B cell (primary cell): ENCODE measurements at regions not wholly inside any gene's neighbourhood (a gene's known extent, or its start where the extent isn't known, plus 50 kb on each side); places are given as distances from the start of the nearest gene placed in this dataset.

Source experiments
- ATAC-seq: fragments of 200-7000 bp; cut with Tn5 transposase; one replicate; pipeline ENCODE4 v1.10.0; 2021; ENCODE audit warnings: low read depth, mild to moderate bottlenecking, moderate number of reproducible peaks, moderate library complexity
- CTCF ChIA-PET: fragments of 350-600 bp; sonication (Branson Sonifier 250); formaldehyde crosslinking; loops from one replicate; lab custom pipeline; 2021; ENCODE audit warnings: antibody characterized with exemption, inconsistent platforms; lab: Charles Lee
- POLR2A ChIA-PET: fragments of 350-600 bp; sonication (Branson Sonifier 250); formaldehyde crosslinking; loops from one replicate; lab custom pipeline; 2021; ENCODE audit warnings: antibody characterized with exemption; lab: Charles Lee
- DNase-seq: peaks from one replicate; pipeline ENCODE4 v3.0.0; 2013
- H2AFZ ChIP-seq: 2 replicates; pipeline ENCODE4 v1.6.1; 2012; ENCODE audit warnings: mild to moderate bottlenecking, low read depth, low read length; ENCODE audit not compliant: insufficient read depth, poor library complexity, severe bottlenecking
- H3K27ac ChIP-seq, 2 donors: 1 replicate in 1 of 2; 2 replicates in 1 of 2; pipeline ENCODE4 v1.5.1; 2012 to 2013; ENCODE audit warnings: low read length in 2 of 2, mild to moderate bottlenecking in 2 of 2, moderate library complexity in 1 of 2
- H3K27me3 ChIP-seq, 4 experiments: fragments of 200-600 bp in 1 of 4; sonication (generic) in 1 of 4; replicated peaks in 1 of 4; 1 replicate in 2 of 4; 2 replicates in 2 of 4; pipeline versions ENCODE4 v1.6.1 to v1.7.0; 2013 to 2016; ENCODE audit warnings: low read length in 3 of 4, mild to moderate bottlenecking in 2 of 4, mixed read lengths in 1 of 4, moderate library complexity in 1 of 4; ENCODE audit not compliant: insufficient read depth in 4 of 4, control insufficient read depth in 3 of 4; ENCODE audit errors: control extremely low read depth in 1 of 4
- H3K36me3 ChIP-seq, 2 experiments: replicated peaks in 1 of 2; 1 replicate in 1 of 2; 2 replicates in 1 of 2; pipeline versions ENCODE4 v1.6.1 to v1.7.1; 2013; ENCODE audit warnings: low read length in 1 of 2; ENCODE audit not compliant: insufficient read depth in 2 of 2, control insufficient read depth in 1 of 2; ENCODE audit errors: control extremely low read depth in 1 of 2, extremely low read depth in 1 of 2
- H3K4me1 ChIP-seq, 2 donors: fragments of 200-600 bp in 1 of 2; sonication (generic) in 1 of 2; 1 replicate in 1 of 2; 2 replicates in 1 of 2; pipeline versions ENCODE4 v1.5.1 to v1.6.1; 2013 to 2017; ENCODE audit warnings: low read length in 2 of 2; ENCODE audit not compliant: control insufficient read depth in 2 of 2, insufficient read depth in 2 of 2
- H3K4me2 ChIP-seq: replicated peaks from 2 replicates; pipeline ENCODE3; 2012; ENCODE audit warnings: mild to moderate bottlenecking, low read depth, low read length; ENCODE audit not compliant: poor library complexity, severe bottlenecking
- H3K4me3 ChIP-seq, 5 experiments: fragments of 200-600 bp in 1 of 5; sonication (generic) in 1 of 5; 1 replicate in 3 of 5; 2 replicates in 2 of 5; pipeline versions ENCODE4 v1.5.1 to v1.7.0; 2011 to 2016; ENCODE audit warnings: low read length in 4 of 5, mild to moderate bottlenecking in 4 of 5, low read depth in 2 of 5, control low read depth in 1 of 5, moderate library complexity in 1 of 5; ENCODE audit not compliant: insufficient read depth in 1 of 5; ENCODE audit errors: control extremely low read depth in 1 of 5, extremely low read depth in 1 of 5
- H3K79me2 ChIP-seq: fragments of 200-600 bp; sonication (generic); one replicate; pipeline ENCODE4 v1.6.0; 2016; ENCODE audit warnings: low read length; ENCODE audit not compliant: control insufficient read depth, insufficient read depth
- H3K9ac ChIP-seq: fragments of 200-600 bp; sonication (generic); 2 replicates; pipeline ENCODE4 v1.6.1; 2017; ENCODE audit warnings: mild to moderate bottlenecking, low read length, moderate library complexity
- H3K9me3 ChIP-seq, 3 donors: one replicate each; pipeline versions ENCODE4 v1.6.1 to v1.7.1; 2013; ENCODE audit warnings: low read length in 2 of 3; ENCODE audit not compliant: control insufficient read depth in 2 of 3, insufficient read depth in 1 of 3; ENCODE audit errors: control extremely low read depth in 1 of 3
- H4K20me1 ChIP-seq: 2 replicates; pipeline ENCODE4 v1.6.0; 2012; ENCODE audit warnings: mild to moderate bottlenecking, low read length; ENCODE audit not compliant: insufficient read depth, control insufficient read depth, poor library complexity, severe bottlenecking
- H3K27ac Mint-ChIP-seq: one replicate; pipeline ENCODE4 v1.8.0; 2021; ENCODE audit warnings: mixed read lengths
- H3K27me3 Mint-ChIP-seq: one replicate; pipeline ENCODE4 v1.8.0; 2021; ENCODE audit warnings: mixed read lengths
- H3K4me1 Mint-ChIP-seq: one replicate; pipeline ENCODE4 v1.8.0; 2021; ENCODE audit warnings: mixed read lengths
- H3K4me3 Mint-ChIP-seq: one replicate; pipeline ENCODE4 v1.8.0; 2021; ENCODE audit warnings: mixed read lengths
- H3K9me3 Mint-ChIP-seq: one replicate; pipeline ENCODE4 v1.8.0; 2022; ENCODE audit warnings: mixed read lengths; ENCODE audit not compliant: insufficient read depth
- CTCF ChIP-seq: fragments of 200-600 bp; IDR thresholded peaks from one replicate; pipeline ENCODE4 v1.8.0; 2022; ENCODE audit warnings: antibody characterized with exemption, mild to moderate bottlenecking
- EZH2 ChIP-seq: IDR thresholded peaks from 2 replicates; pipeline ENCODE4 v1.6.1; 2012; ENCODE audit warnings: borderline replicate concordance, low read depth, mild to moderate bottlenecking, moderate library complexity, low read length; ENCODE audit not compliant: insufficient read depth, poor library complexity, severe bottlenecking
- WGBS: methylation state at CpG from one replicate; pipeline ENCODE4 v1.1.5; 2013; ENCODE audit warnings: missing lambda C conversion rate; ENCODE audit not compliant: insufficient coverage; 5-methylcytosine and 5-hydroxymethylcytosine counted together
- intact Hi-C: fragments of 100-400 bp; cut with micrococcal nuclease; formaldehyde crosslinking; loops from one replicate; pipeline ENCODE4 v1.10.0; 2022

GRCh38 chr13:90526711-90527110 lies 820.8 kb upstream of the MIR17HG start:
- intact Hi-C loops, result no loop called here
- H3K79me2 ChIP-seq, result no peaks in the 10 kb centered on the region
- no peaks in the 10 kb centered on the region for H3K36me3 ChIP-seq
- H3K27me3 ChIP-seq, result no peaks in the 10 kb centered on the region
- H3K4me1 ChIP-seq, result no peaks in the 10 kb centered on the region
- no peak overlapping the region for H3K4me2 ChIP-seq
- DNase-seq, result no peak
- ATAC-seq, result no peak
- H3K4me3 ChIP-seq, result no peak overlapping the region
- no peak overlapping the region for H2AFZ ChIP-seq
- H3K9me3 Mint-ChIP-seq, result no peaks in the 10 kb centered on the region
- POLR2A ChIA-PET, result no interaction called here
- no peak overlapping the region for H3K9ac ChIP-seq
- no peaks in the 10 kb centered on the region for H3K4me1 Mint-ChIP-seq
- H3K27me3 Mint-ChIP-seq, result no peaks in the 10 kb centered on the region
- H3K9me3 ChIP-seq, result no peaks in the 10 kb centered on the region
- TF ChIP-seq CTCF (no peak), EZH2 (no peak)
- no peak overlapping the region for H3K27ac ChIP-seq
- no peak overlapping the region for H3K4me3 Mint-ChIP-seq
- no peaks in the 10 kb centered on the region for H4K20me1 ChIP-seq
- CTCF ChIA-PET, result no interaction called here
- no peak overlapping the region for H3K27ac Mint-ChIP-seq
- no CpG with 5 or more reads among the region's 1 CpG for WGBS

DNA sequence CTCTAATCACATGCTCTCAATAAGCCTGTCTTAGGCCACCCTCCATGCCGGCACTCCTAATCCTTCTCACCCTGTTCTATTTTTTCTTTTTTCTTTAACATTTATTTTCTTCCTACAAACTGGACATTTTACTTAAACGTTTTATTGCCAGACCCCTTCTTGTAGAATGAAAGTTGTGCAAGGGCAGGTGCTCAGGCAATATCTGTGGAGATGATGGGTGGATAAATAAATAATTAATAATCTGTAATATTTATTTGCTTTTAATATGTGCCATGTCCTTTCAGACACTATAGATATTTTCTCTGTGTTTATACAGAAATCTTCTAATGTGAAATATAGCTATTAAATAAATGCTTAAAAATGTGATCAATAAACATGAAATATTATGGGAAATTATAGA lies 815.7 kb upstream of the MIR17HG start:
- Mint-ChIP-seq H3K27ac (no peak overlapping the region), H3K27me3 (no peaks in the 10 kb centered on the region), H3K9me3 (no peaks in the 10 kb centered on the region), H3K4me1 (no peaks in the 10 kb centered on the region), H3K4me3 (no peak overlapping the region)
- intact Hi-C loops, result no loop called here
- no peaks in the 10 kb centered on the region for H3K9me3 ChIP-seq
- POLR2A ChIA-PET, result no interaction called here
- no peak for TF ChIP-seq CTCF
- no peak for TF ChIP-seq EZH2
- H3K4me3 ChIP-seq, result no peak overlapping the region
- no peak overlapping the region for H3K4me2 ChIP-seq
- no peak overlapping the region for H3K27ac ChIP-seq
- H3K36me3 ChIP-seq, result no peaks in the 10 kb centered on the region
- no peak overlapping the region for H3K9ac ChIP-seq
- no peaks in the 10 kb centered on the region for H4K20me1 ChIP-seq
- H2AFZ ChIP-seq, result no peak overlapping the region
- H3K4me1 ChIP-seq, result no peaks in the 10 kb centered on the region
- ATAC-seq, result no peak
- WGBS, result 100% methylated on average over 1 of the region's 2 CpGs
- no peaks in the 10 kb centered on the region for H3K79me2 ChIP-seq
- CTCF ChIA-PET, result no interaction called here
- no peaks in the 10 kb centered on the region for H3K27me3 ChIP-seq
- no peak for DNase-seq
